ENCODE measurements at regions not wholly inside any gene's neighbourhood (a gene's known extent, or its start where the extent isn't known, plus 50 kb on each side); places are given as distances from the start of the nearest gene placed in this dataset.

- TF ChIP-seq POLR2AphosphoS5 (IDR thresholded peaks at IDR 0.05; ENCODE audit: low read depth, low read length) (no peak), CTCF (IDR thresholded peaks at IDR 0.05) (no peak)
Observed at GRCh38 chr18:28805491-28805890, 628.6 kb upstream of the CDH2 start.

Measured in Panc1 (cell line).